Renal pelvis (tissue), 1 donor: ENCODE measurements at regions not wholly inside any gene's neighbourhood (a gene's known extent, or its start where the extent isn't known, plus 50 kb on each side); places are given as distances from the start of the nearest gene placed in this dataset.

Experiments
- DNase-seq: peaks from one replicate; pipeline ENCODE4 v3.0.0-alpha.2; 2013

- no peak for DNase-seq
Observed at GRCh38 chr6:51410453-51410852, 591.8 kb downstream of the TFAP2B start.

DNA sequence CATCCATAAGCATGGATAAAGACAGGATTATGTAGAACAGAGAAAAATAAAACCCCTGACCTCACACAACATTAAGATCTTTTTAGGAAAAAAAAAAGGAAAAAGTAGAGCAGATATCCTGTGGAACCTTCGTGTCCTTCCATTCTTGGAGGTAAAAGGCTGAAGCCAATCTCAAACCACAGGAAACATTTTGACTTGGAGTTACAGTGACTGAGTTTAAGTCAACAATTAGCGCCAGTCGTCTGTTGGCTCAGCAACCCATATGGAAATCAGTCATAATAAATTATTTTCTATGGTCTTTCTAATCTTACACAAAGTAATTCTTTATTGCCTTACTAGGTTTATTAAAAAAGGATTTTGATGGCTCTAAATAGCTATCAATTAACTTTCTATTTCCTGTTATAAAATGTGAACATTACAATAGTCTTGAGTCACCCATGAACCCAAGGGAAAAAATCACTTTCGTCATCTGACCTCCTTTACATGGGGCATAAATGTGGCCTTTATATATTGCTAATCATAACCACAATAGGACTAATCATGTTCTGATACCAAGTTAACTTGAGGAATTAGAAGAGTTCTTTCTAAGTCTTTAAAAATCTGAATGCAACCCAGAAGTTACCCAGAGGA lies 592.9 kb downstream of the TFAP2B start:
- no peak for DNase-seq

DNA sequence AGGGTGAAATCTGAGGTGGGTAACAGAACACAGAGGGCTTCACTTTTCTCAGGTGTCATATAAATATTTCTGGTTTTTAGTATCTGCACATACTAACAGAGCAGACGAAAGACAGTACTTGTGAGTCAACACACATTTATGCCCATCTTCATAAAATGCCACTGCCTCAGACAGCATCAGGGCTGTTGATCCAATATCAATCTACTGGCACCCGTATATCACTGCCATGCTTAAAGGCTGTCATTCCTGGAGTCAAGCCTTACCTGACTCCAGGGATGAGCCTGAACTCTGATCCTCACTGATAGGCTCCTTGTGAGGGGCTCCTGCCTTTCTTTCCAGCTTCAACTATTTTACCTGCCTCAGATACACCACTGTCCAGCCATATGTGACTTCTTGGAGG lies 595.7 kb downstream of the TFAP2B start:
- DNase-seq, result no peak

GRCh38 chr6:51415501-51415900 lies 596.8 kb downstream of the TFAP2B start:
- no peak for DNase-seq

- DNase-seq, result peak; percentile 28
Observed at GRCh38 chr6:51429017-51429712, 610.5 kb downstream of the TFAP2B start.

DNA sequence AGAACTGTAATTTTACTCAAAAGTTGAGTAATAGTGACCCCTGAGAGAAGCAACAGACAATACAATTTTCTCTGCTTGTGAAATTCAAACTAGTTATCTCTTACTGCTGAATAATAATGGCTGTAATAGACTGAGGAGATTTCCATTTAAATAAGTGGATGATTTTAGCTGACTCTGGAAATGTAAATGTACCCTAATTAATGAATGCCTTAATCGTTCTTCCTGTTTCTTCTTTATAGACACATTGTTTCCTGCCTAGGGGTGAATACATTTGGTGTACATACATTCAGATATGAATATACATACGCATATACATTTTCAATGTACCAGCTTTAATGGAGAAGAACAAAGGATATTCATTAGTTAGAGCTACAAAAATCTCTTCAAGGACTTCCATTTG lies 611.9 kb downstream of the TFAP2B start:
- no peak for DNase-seq

DNA sequence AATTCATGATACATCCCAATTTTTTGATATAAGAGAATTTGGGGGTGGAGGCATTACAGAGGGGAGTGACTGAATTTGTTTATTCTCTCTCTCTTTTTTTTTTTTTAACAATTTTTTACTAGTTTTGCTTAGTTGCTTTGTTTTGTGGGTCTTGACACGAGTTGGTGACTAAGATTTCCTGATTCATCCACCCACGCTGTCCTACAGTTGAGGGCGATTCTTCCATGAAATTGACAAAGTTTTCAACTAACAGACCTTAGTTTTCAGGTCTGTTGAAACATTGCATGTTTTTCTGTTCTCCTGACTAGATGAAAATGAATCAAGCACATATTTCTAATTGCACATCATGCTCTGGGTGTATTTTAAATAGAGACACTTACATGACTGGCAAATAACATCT lies 613.8 kb downstream of the TFAP2B start:
- DNase-seq, result no peak

DNA sequence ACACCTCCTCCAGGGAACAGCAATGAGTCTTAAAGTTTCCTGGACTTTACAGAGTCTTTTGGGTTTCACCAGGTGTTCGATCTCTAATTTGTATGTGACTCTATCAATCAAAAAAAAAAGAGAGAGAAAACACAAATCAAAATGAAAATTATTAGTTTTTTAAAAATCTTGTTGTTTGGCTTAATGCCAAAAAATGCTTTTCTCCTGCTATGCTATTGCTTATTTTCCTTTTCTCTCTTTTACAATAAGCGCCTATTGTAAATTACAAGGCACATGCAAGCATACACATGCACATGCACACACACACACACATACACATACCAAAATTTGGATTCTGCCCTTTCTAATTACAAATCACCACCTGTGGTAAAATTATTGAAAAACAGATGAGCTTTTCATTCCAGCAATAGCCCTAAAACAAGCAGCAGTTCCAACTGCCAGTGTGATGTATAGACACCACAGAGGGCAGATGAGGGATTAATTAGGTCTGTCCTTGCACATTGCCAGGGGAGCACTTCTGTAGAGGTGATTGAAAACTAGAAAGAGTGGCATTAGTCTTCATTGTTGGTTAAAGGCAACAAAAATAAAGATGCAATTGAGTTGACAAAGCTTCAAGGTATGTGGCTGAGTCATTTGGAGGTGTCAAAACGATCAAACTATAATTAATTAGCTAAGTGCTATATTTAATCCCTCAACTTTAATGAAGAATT lies 631.7 kb downstream of the TFAP2B start:
- DNase-seq, result no peak

DNA sequence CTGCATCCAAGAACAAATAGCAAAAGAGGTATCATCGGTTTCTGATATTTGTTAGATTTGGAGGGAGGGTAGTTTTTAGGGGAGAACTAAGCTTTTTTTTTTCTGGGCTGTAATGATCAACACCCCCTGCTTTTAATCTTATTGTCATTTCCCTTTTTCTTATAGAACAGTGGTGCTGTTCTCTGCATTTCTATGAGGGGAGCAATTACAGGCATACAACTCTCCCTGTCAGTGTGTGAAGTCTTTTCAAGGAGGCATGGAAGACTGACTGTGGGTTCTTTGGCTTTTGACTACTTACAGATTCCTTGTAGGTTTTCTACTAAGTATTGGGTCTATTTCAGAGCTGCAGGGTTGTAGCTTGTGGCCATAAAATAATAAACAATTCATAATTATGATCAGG lies 632.3 kb downstream of the TFAP2B start:
- no peak for DNase-seq

GRCh38 chr6:51456282-51456681 lies 631.1 kb downstream of the PKHD1 start:
- no peak for DNase-seq

DNA sequence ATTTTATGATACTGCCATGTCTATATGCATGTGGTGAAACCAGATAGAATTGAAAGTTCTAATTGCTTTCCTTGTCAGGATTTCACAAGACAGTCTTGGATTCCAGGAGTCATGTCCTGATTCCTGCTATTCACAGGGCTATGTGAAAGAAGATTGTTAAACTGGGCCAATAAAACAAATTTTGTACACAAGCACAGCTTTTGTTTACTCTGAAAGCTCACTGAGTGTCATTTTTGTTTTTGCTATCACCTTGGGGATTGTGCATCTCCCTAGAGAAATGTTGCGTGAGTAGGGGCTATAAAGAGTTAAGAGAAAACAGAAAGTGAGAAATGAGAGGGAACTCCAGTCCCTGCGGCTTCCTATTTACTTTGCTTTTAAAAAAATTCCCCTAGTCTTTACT lies 627.5 kb downstream of the PKHD1 start:
- DNase-seq, result no peak

DNA sequence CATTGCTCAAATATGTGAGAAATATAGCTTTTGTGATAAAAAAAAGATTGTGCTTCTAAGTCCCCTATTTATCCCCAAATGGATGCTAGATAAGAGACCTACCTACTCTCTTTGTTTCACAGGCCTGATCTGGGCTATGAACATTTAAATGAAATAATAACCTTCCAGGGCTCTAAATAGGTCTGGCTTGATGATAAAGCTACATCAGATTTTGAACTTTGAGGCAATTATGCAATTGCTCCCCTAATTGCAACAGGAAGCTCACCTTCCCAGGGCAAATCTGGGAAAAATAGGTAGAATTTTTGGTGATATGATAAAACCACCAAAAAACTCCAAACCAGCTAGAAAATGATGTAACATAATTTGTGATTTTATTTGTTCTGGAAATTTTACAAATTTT lies 624.5 kb downstream of the PKHD1 start:
- DNase-seq, result no peak

DNA sequence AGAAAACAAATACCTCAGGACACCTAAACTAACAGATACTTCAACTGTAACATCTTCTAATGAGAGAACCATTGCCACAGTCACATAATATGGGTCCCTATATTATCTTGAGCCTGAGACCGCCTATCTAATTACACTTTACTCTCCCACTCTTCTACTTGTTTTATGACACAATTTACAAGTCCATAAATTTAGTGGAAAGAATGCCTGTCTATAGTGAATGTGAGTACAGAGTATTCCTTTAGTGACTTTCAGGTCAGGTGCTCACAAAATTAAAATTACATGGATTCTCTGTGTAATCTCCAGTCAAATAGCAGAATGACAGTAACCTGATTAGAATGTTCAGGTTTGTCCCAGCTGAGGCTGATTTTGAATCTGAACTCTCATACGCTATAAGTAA lies 624.1 kb downstream of the PKHD1 start:
- peak; percentile 62 for DNase-seq

- DNase-seq, result no peak
Observed at GRCh38 chr6:51464956-51465355, 622.5 kb downstream of the PKHD1 start.

- no peak for DNase-seq
Observed at GRCh38 chr6:51466427-51466826, 621.0 kb downstream of the PKHD1 start.

GRCh38 chr6:51467231-51467952 lies 620.0 kb downstream of the PKHD1 start:
- no peak for DNase-seq

DNA sequence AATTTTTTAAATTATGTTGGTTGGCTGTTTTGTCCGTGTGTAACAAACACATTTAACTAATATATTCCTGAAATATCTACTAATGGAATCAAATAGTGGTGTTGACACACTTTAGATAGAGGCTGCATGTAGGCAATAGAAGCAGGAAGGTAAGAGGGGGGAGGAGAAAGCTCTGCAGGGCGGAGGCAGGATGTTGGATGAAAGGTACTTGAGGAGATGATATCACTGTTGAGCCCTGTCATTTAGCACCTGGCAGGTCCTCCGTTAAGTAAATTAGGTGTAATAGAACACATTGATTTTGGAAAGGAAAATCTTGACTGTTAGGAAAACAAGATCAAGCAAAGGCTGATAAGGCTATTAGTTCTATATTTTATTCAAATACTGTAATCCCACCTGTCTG lies 618.7 kb downstream of the PKHD1 start:
- DNase-seq, result no peak

GRCh38 chr6:51472745-51473487 lies 614.5 kb downstream of the PKHD1 start:
- DNase-seq, result peak; percentile 14

- peak; percentile 45 for DNase-seq
Observed at GRCh38 chr6:51474022-51474975, 613.1 kb downstream of the PKHD1 start.

GRCh38 chr6:51477711-51478311 lies 609.6 kb downstream of the PKHD1 start:
- DNase-seq, result no peak
